Naive thymus-derived CD4-positive, alpha-beta T cell (primary cell): ENCODE measurements at regions not wholly inside any gene's neighbourhood (a gene's known extent, or its start where the extent isn't known, plus 50 kb on each side); places are given as distances from the start of the nearest gene placed in this dataset.
"Not testable (repeated sequence)": the region's sequence is repeated elsewhere in the genome, so short reads cannot be mapped to it uniquely, and the experiment has no call there.

Experiments
- ATAC-seq: fragments of 150-1000 bp; cut with Tn5 transposase; 2 replicates; pipeline ENCODE4 v1.10.0; 2021; ENCODE audit warnings: mild to moderate bottlenecking, moderate library complexity
- CTCF ChIA-PET: fragments of 350-600 bp; sonication (Branson Sonifier 250); formaldehyde crosslinking; loops from one replicate; lab custom pipeline; 2021; ENCODE audit warnings: antibody characterized with exemption; lab: Charles Lee
- POLR2A ChIA-PET: fragments of 350-600 bp; sonication (Branson Sonifier 250); formaldehyde crosslinking; loops from one replicate; lab custom pipeline; 2021; ENCODE audit warnings: antibody characterized with exemption, inconsistent platforms; lab: Charles Lee
- DNase-seq, 9 donors: peaks; one replicate each; pipeline versions ENCODE4 v3.0.0 to v3.0.0-alpha.2; 2020 to 2022; ENCODE audit warnings: mixed read lengths in 1 of 9
- H3K27ac ChIP-seq: one replicate; pipeline ENCODE4 v1.7.0; 2013; ENCODE audit warnings: mild to moderate bottlenecking, low read depth, low read length, moderate library complexity
- H3K27me3 ChIP-seq, 2 donors: one replicate each; pipeline ENCODE4 v1.7.0; 2013; ENCODE audit warnings: low read length in 2 of 2, mild to moderate bottlenecking in 2 of 2, moderate library complexity in 2 of 2; ENCODE audit not compliant: control insufficient read depth in 2 of 2, insufficient read depth in 2 of 2
- H3K36me3 ChIP-seq, 3 experiments: 1 replicate in 2 of 3; 2 replicates in 1 of 3; pipeline ENCODE4 v1.7.0; 2013; ENCODE audit warnings: low read length in 3 of 3, mild to moderate bottlenecking in 3 of 3, moderate library complexity in 1 of 3; ENCODE audit not compliant: insufficient read depth in 3 of 3, control insufficient read depth in 2 of 3
- H3K4me1 ChIP-seq, 2 donors: one replicate each; pipeline ENCODE4 v1.7.0; 2013; ENCODE audit warnings: low read length in 2 of 2, mild to moderate bottlenecking in 2 of 2, moderate library complexity in 1 of 2; ENCODE audit not compliant: control insufficient read depth in 2 of 2, insufficient read depth in 2 of 2
- H3K4me3 ChIP-seq: 2 replicates; pipeline ENCODE4 v1.7.0; 2013; ENCODE audit warnings: mild to moderate bottlenecking, low read length
- H3K9me3 ChIP-seq, 3 experiments: 1 replicate in 2 of 3; 2 replicates in 1 of 3; pipeline ENCODE4 v1.7.0; 2013; ENCODE audit warnings: low read length in 3 of 3; ENCODE audit not compliant: control insufficient read depth in 2 of 3
- H3K27ac Mint-ChIP-seq, 9 donors: one replicate each; pipeline ENCODE4 v1.8.0; 2020 to 2022; ENCODE audit warnings: mixed read lengths in 9 of 9, mild to moderate bottlenecking in 8 of 9, moderate library complexity in 5 of 9, inconsistent platforms in 2 of 9
- H3K27me3 Mint-ChIP-seq, 5 donors: one replicate each; pipeline ENCODE4 v1.8.0; 2021 to 2022; ENCODE audit warnings: mixed read lengths in 5 of 5, mild to moderate bottlenecking in 1 of 5
- H3K36me3 Mint-ChIP-seq, 5 donors: one replicate each; pipeline ENCODE4 v1.8.0; 2020 to 2022; ENCODE audit warnings: mixed read lengths in 5 of 5, mild to moderate bottlenecking in 3 of 5, inconsistent platforms in 1 of 5
- H3K4me1 Mint-ChIP-seq, 7 donors: one replicate each; pipeline ENCODE4 v1.8.0; 2020 to 2022; ENCODE audit warnings: mixed read lengths in 7 of 7, mild to moderate bottlenecking in 3 of 7, inconsistent platforms in 1 of 7
- H3K4me3 Mint-ChIP-seq, 10 donors: one replicate each; pipeline ENCODE4 v1.8.0; 2020 to 2022; ENCODE audit warnings: mild to moderate bottlenecking in 10 of 10, mixed read lengths in 10 of 10, moderate library complexity in 6 of 10, inconsistent platforms in 2 of 10
- H3K9me3 Mint-ChIP-seq, 11 donors: one replicate each; pipeline ENCODE4 v1.8.0; 2020 to 2022; ENCODE audit warnings: mixed read lengths in 11 of 11, mild to moderate bottlenecking in 4 of 11, inconsistent platforms in 1 of 11, moderate library complexity in 1 of 11
- intact Hi-C, 2 donors: fragments of 100-400 bp; cut with micrococcal nuclease; formaldehyde crosslinking; loops; one replicate each; pipeline ENCODE4 v1.15.1; 2023

- intact Hi-C loops = no loop called here
- Histone ChIP-seq H3K4me3 (no peak overlapping the region), H3K27ac (no peak overlapping the region), H3K4me1 (no peaks in the 10 kb centered on the region), H3K9me3 (no peaks in the 10 kb centered on the region), H3K27me3 (no peaks in the 10 kb centered on the region), H3K36me3 (no peaks in the 10 kb centered on the region)
- H3K4me1 Mint-ChIP-seq = no peaks in the 10 kb centered on the region
- H3K36me3 Mint-ChIP-seq = no peaks in the 10 kb centered on the region
- ATAC-seq = no peak
- peaks cover 0 to 22% (median 6%) of the 10 kb centered on the region in 11 donors for H3K9me3 Mint-ChIP-seq
- ChIA-PET POLR2A (no interaction called here), CTCF (no interaction called here)
- H3K27ac Mint-ChIP-seq = no peak overlapping the region
- no peak overlapping the region for H3K4me3 Mint-ChIP-seq
- DNase-seq = no peak
- no peaks in the 10 kb centered on the region for H3K27me3 Mint-ChIP-seq
These were observed 1209.7 kb upstream of the PABPC4L start for GRCh38 chr4:135411251-135411650.

- H3K27me3 Mint-ChIP-seq, H3K4me3 Mint-ChIP-seq, intact Hi-C loops, H3K9me3 ChIP-seq, H3K4me1 Mint-ChIP-seq, CTCF ChIA-PET, H3K4me3 ChIP-seq, H3K27ac ChIP-seq, POLR2A ChIA-PET, H3K27ac Mint-ChIP-seq, H3K36me3 ChIP-seq, DNase-seq, H3K4me1 ChIP-seq, H3K27me3 ChIP-seq, H3K36me3 Mint-ChIP-seq, ATAC-seq: not testable (repeated sequence)
- H3K9me3 Mint-ChIP-seq = peaks cover 0 to 24% (median 12%) of the 10 kb centered on the region in 11 donors
These were observed 1207.7 kb upstream of the PABPC4L start for GRCh38 chr4:135409261-135409660.

GRCh38 chr4:135408109-135408508, 1206.5 kb upstream of the PABPC4L start:
- DNase-seq (no peak), ATAC-seq (no peak)
- Mint-ChIP-seq H3K27me3 (no peaks in the 10 kb centered on the region), H3K4me3 (no peak overlapping the region), H3K4me1 (no peaks in the 10 kb centered on the region), H3K36me3 (no peaks in the 10 kb centered on the region), H3K27ac (no peak overlapping the region), H3K9me3 (peaks cover 0 to 24% (median 12%) of the 10 kb centered on the region in 11 donors)
- Histone ChIP-seq H3K27ac (no peak overlapping the region), H3K27me3 (no peaks in the 10 kb centered on the region), H3K4me3 (no peak overlapping the region), H3K9me3 (peaks cover 0 to 5% (median 0%) of the 10 kb centered on the region in 3 experiments), H3K36me3 (no peaks in the 10 kb centered on the region), H3K4me1 (no peaks in the 10 kb centered on the region)
- intact Hi-C loops = no loop called here
- ChIA-PET POLR2A (no interaction called here), CTCF (no interaction called here)

- ATAC-seq, CTCF ChIA-PET: not testable (repeated sequence)
These were observed 1205.0 kb upstream of the PABPC4L start for GRCh38 chr4:135406597-135406996.

GRCh38 chr4:135385830-135386581, 1184.4 kb upstream of the PABPC4L start:
- Mint-ChIP-seq H3K27me3 (no peaks in the 10 kb centered on the region), H3K4me1 (no peaks in the 10 kb centered on the region), H3K36me3 (no peaks in the 10 kb centered on the region), H3K27ac (no peak overlapping the region), H3K4me3 (no peak overlapping the region), H3K9me3 (peaks cover 0 to 8% (median 3%) of the 10 kb centered on the region in 11 donors)
- intact Hi-C loops = no loop called here
- Histone ChIP-seq H3K36me3 (no peaks in the 10 kb centered on the region), H3K27me3 (no peaks in the 10 kb centered on the region), H3K4me3 (no peak overlapping the region), H3K27ac (no peak overlapping the region), H3K4me1 (no peaks in the 10 kb centered on the region), H3K9me3 (no peaks in the 10 kb centered on the region)
- DNase-seq (no peak), ATAC-seq (no peak)
- ChIA-PET POLR2A (no interaction called here), CTCF (no interaction called here)

More at GRCh38 chr4:135406597-135406996, 1205.0 kb upstream of the PABPC4L start:
- H3K36me3 Mint-ChIP-seq, POLR2A ChIA-PET, intact Hi-C loops, H3K36me3 ChIP-seq, DNase-seq, H3K4me1 Mint-ChIP-seq, H3K27me3 Mint-ChIP-seq, H3K4me3 Mint-ChIP-seq, H3K4me3 ChIP-seq, H3K27me3 ChIP-seq, H3K27ac ChIP-seq, H3K4me1 ChIP-seq, H3K27ac Mint-ChIP-seq, H3K9me3 ChIP-seq: not testable (repeated sequence)
- H3K9me3 Mint-ChIP-seq = peaks cover 0 to 24% (median 11%) of the 10 kb centered on the region in 11 donors

- H3K4me3 Mint-ChIP-seq = no peak overlapping the region
- CTCF ChIA-PET = no interaction called here
- no peaks in the 10 kb centered on the region for H3K4me1 ChIP-seq
- intact Hi-C loops = no loop called here
- H3K36me3 ChIP-seq = no peaks in the 10 kb centered on the region
- ATAC-seq (no peak), DNase-seq (no peak)
- H3K4me3 ChIP-seq = no peak overlapping the region
- H3K9me3 ChIP-seq = no peaks in the 10 kb centered on the region
- POLR2A ChIA-PET = no interaction called here
- no peaks in the 10 kb centered on the region for H3K27me3 Mint-ChIP-seq
- no peaks in the 10 kb centered on the region for H3K36me3 Mint-ChIP-seq
- no peaks in the 10 kb centered on the region for H3K27me3 ChIP-seq
- no peaks in the 10 kb centered on the region for H3K4me1 Mint-ChIP-seq
- peaks cover 0 to 15% (median 5%) of the 10 kb centered on the region in 11 donors for H3K9me3 Mint-ChIP-seq
- H3K27ac ChIP-seq = no peak overlapping the region
- no peak overlapping the region for H3K27ac Mint-ChIP-seq
These were observed 1182.0 kb upstream of the PABPC4L start for GRCh38 chr4:135383356-135384288.
